Esophagus muscularis mucosa (tissue), 4 donors: ENCODE measurements at regions not wholly inside any gene's neighbourhood (a gene's known extent, or its start where the extent isn't known, plus 50 kb on each side); places are given as distances from the start of the nearest gene placed in this dataset.

Source experiments
- DNase-seq: peaks from one replicate; pipeline ENCODE4 v3.0.0-alpha.2; 2017; ENCODE audit errors: extremely low spot score
- H3K27ac ChIP-seq, 4 donors: fragments of 200-600 bp; sonication (generic); replicated peaks in 1 of 4; 1 replicate in 3 of 4; 2 replicates in 1 of 4; pipeline ENCODE4 v1.5.1; 2016 to 2019; ENCODE audit warnings: mild to moderate bottlenecking in 1 of 4
- H3K27me3 ChIP-seq, 4 donors: fragments of 200-600 bp; sonication (generic); one replicate each; pipeline versions ENCODE4 v1.5.1 to v1.6.0; 2016 to 2019
- H3K36me3 ChIP-seq, 4 donors: fragments of 200-600 bp; sonication (generic); one replicate each; pipeline ENCODE4 v1.5.1; 2016 to 2019
- H3K4me1 ChIP-seq, 4 donors: fragments of 200-600 bp; sonication (generic); one replicate each; pipeline ENCODE4 v1.5.1; 2016 to 2019
- H3K4me3 ChIP-seq, 4 donors: fragments of 200-600 bp; sonication (generic); 1 replicate in 2 of 4; 2 replicates in 2 of 4; pipeline ENCODE4 v1.5.1; 2016 to 2019; ENCODE audit warnings: mild to moderate bottlenecking in 4 of 4, moderate library complexity in 1 of 4
- H3K9me3 ChIP-seq, 4 donors: fragments of 200-600 bp; sonication (generic); 1 replicate in 3 of 4; 2 replicates in 1 of 4; pipeline ENCODE4 v1.5.1; 2016 to 2019
- CTCF ChIP-seq, 3 experiments: fragments of 200-600 bp in 2 of 3; fragments of 450-650 bp in 1 of 3; sonication (generic) in 2 of 3; IDR thresholded peaks; one replicate each; pipeline ENCODE4 v1.5.1; 2017 to 2019; ENCODE audit warnings: antibody characterized with exemption in 3 of 3, mild to moderate bottlenecking in 2 of 3, moderate library complexity in 1 of 3
- EP300 ChIP-seq: sonication (generic); formaldehyde crosslinking; IDR thresholded peaks from one replicate; pipeline ENCODE4 v1.6.1; 2017; ENCODE audit warnings: antibody characterized with exemption
- POLR2A ChIP-seq: fragments of 450-650 bp; IDR thresholded peaks from one replicate; pipeline ENCODE4 v1.6.1; 2017; ENCODE audit warnings: antibody characterized with exemption, moderate library complexity, mild to moderate bottlenecking, low read depth
- POLR2AphosphoS5 ChIP-seq, 2 donors: sonication (generic); formaldehyde crosslinking; IDR thresholded peaks; one replicate each; pipeline ENCODE4 v1.6.1; 2017; ENCODE audit warnings: antibody characterized with exemption in 2 of 2
- WGBS: methylation state at CpG from one replicate; pipeline ENCODE4 v1.1.5; 2018; 5-methylcytosine and 5-hydroxymethylcytosine counted together
- intact Hi-C: fragments of 100-400 bp; cut with DNase I; formaldehyde crosslinking; loops from one replicate; pipeline ENCODE4 v1.15.1; 2023

- no peak for TF ChIP-seq EP300
- TF ChIP-seq POLR2A, result no peak
- TF ChIP-seq POLR2AphosphoS5 (IDR thresholded peaks at IDR 0.05), result no peak
- TF ChIP-seq CTCF (IDR thresholded peaks at IDR 0.05), result no peak
- Histone ChIP-seq H3K27ac (no peak overlapping the region), H3K36me3 (no peaks in the 10 kb centered on the region), H3K9me3 (no peaks in the 10 kb centered on the region), H3K4me1 (peaks cover 3 to 44% (median 27%) of the 10 kb centered on the region in 4 donors), H3K4me3 (no peak overlapping the region), H3K27me3 (no peaks in the 10 kb centered on the region)
- WGBS, result 83% methylated on average over 11 of the region's 12 CpGs
- intact Hi-C loops, result no loop called here
- no peak for DNase-seq
Observed at GRCh38 chr6:169165561-169166300, 87.9 kb downstream of the THBS2 start.

GRCh38 chr6:169164986-169165385 lies 88.7 kb downstream of the THBS2 start:
- Histone ChIP-seq H3K4me1 (peaks cover 3 to 44% (median 28%) of the 10 kb centered on the region in 4 donors), H3K4me3 (no peak overlapping the region), H3K9me3 (no peaks in the 10 kb centered on the region), H3K27me3 (no peaks in the 10 kb centered on the region), H3K36me3 (no peaks in the 10 kb centered on the region), H3K27ac (no peak overlapping the region)
- no peak for DNase-seq
- WGBS, result 74% methylated on average over 5 of the region's 5 CpGs
- intact Hi-C loops, result no loop called here
- no peak for TF ChIP-seq CTCF (IDR thresholded peaks at IDR 0.05)

- Histone ChIP-seq H3K4me1 (peaks cover 3 to 44% (median 29%) of the 10 kb centered on the region in 4 donors), H3K36me3 (no peaks in the 10 kb centered on the region), H3K9me3 (no peaks in the 10 kb centered on the region), H3K27ac (no peak overlapping the region), H3K27me3 (no peaks in the 10 kb centered on the region), H3K4me3 (no peak overlapping the region)
- 98% methylated on average over 5 of the region's 5 CpGs for WGBS
- DNase-seq, result no peak
- TF ChIP-seq POLR2AphosphoS5 (IDR thresholded peaks at IDR 0.05) (no peak), EP300 (no peak), POLR2A (no peak), CTCF (IDR thresholded peaks at IDR 0.05) (no peak)
- intact Hi-C loops, result no loop called here
Observed at GRCh38 chr6:169164451-169164850, 89.2 kb downstream of the THBS2 start.

- no peak for TF ChIP-seq POLR2AphosphoS5 (IDR thresholded peaks at IDR 0.05)
- no peak for TF ChIP-seq EP300
- TF ChIP-seq CTCF (IDR thresholded peaks at IDR 0.05), result no peak
- no peak for TF ChIP-seq POLR2A
- DNase-seq, result no peak
- Histone ChIP-seq H3K36me3 (no peaks in the 10 kb centered on the region), H3K4me3 (no peak overlapping the region), H3K27ac (peak overlapping the region in 3 of 4 donors; percentile 20 to 60 (median 54)), H3K4me1 (peaks cover 6 to 54% (median 39%) of the 10 kb centered on the region in 4 donors), H3K27me3 (no peaks in the 10 kb centered on the region), H3K9me3 (no peaks in the 10 kb centered on the region)
- intact Hi-C loops, result no loop called here
- 88% methylated on average over 4 of the region's 4 CpGs for WGBS
Observed at GRCh38 chr6:169163411-169163901, 90.2 kb downstream of the THBS2 start.
